DND-41 (cell line): ENCODE measurements at regions not wholly inside any gene's neighbourhood (a gene's known extent, or its start where the extent isn't known, plus 50 kb on each side); places are given as distances from the start of the nearest gene placed in this dataset.

ENCODE experiments used
- ATAC-seq: fragments of 200-7000 bp; cut with Tn5 transposase; 3 replicates; pipeline ENCODE4 v1.9.1; 2021; ENCODE audit warnings: low read depth; ENCODE audit not compliant: insufficient read depth
- DNase-seq: peaks from one replicate; pipeline ENCODE4 v3.0.0-alpha.2; 2020
- H2AFZ ChIP-seq: 2 replicates; pipeline ENCODE4 v1.6.0; 2012; ENCODE audit warnings: low read depth, low read length
- H3K27ac ChIP-seq: 2 replicates; pipeline ENCODE4 v1.5.1; 2012; ENCODE audit warnings: low read length, inconsistent platforms
- H3K27me3 ChIP-seq: fragments of 200-600 bp; sonication (generic); 2 replicates; pipeline ENCODE4 v1.6.0; 2012; ENCODE audit warnings: low read length, mild to moderate bottlenecking, inconsistent platforms; ENCODE audit not compliant: insufficient read depth, poor library complexity
- H3K36me3 ChIP-seq: 2 replicates; pipeline ENCODE4 v1.5.1; 2012; ENCODE audit warnings: low read length, inconsistent platforms; ENCODE audit not compliant: insufficient read depth
- H3K4me1 ChIP-seq: 2 replicates; pipeline ENCODE4 v1.5.1; 2012; ENCODE audit warnings: mild to moderate bottlenecking, low read length; ENCODE audit not compliant: insufficient read depth
- H3K4me2 ChIP-seq: 2 replicates; pipeline ENCODE4 v1.6.0; 2012; ENCODE audit warnings: mild to moderate bottlenecking, moderate library complexity, low read length, inconsistent platforms; ENCODE audit not compliant: insufficient read depth
- H3K4me3 ChIP-seq, 2 experiments: fragments of 200-600 bp in 1 of 2; shearing (Covaris generic) in 1 of 2; 2 replicates each; pipeline ENCODE4 v1.5.1; 2012 to 2016; ENCODE audit warnings: inconsistent platforms in 2 of 2, low read length in 2 of 2, mild to moderate bottlenecking in 2 of 2, low read depth in 1 of 2, moderate library complexity in 1 of 2
- H3K79me2 ChIP-seq: 2 replicates; pipeline ENCODE4 v1.6.0; 2012; ENCODE audit warnings: low read length, inconsistent platforms; ENCODE audit not compliant: insufficient read depth
- H3K9ac ChIP-seq: 2 replicates; pipeline ENCODE4 v1.6.0; 2012; ENCODE audit warnings: low read depth, mild to moderate bottlenecking, inconsistent platforms, low read length, moderate library complexity
- H3K9me3 ChIP-seq: 2 replicates; pipeline ENCODE4 v1.5.1; 2012; ENCODE audit warnings: low read length, moderate library complexity, mild to moderate bottlenecking, inconsistent platforms; ENCODE audit not compliant: insufficient read depth, severe bottlenecking
- H4K20me1 ChIP-seq: 2 replicates; pipeline ENCODE4 v1.6.0; 2012; ENCODE audit warnings: low read length; ENCODE audit not compliant: insufficient read depth
- EZH2 ChIP-seq: IDR thresholded peaks from 3 replicates; pipeline ENCODE4 v1.6.1; 2012; ENCODE audit warnings: borderline replicate concordance, low read depth, mild to moderate bottlenecking, moderate library complexity, low read length, inconsistent platforms; ENCODE audit not compliant: severe bottlenecking
- TF ChIP-seq, protein P1 (sequence below): IDR thresholded peaks from 2 replicates; pipeline ENCODE4 v1.5.1; 2012; ENCODE audit warnings: borderline replicate concordance, low read length, moderate library complexity, mild to moderate bottlenecking; ENCODE audit not compliant: poor library complexity, severe bottlenecking; ENCODE audit errors: extremely low read depth

DNA sequence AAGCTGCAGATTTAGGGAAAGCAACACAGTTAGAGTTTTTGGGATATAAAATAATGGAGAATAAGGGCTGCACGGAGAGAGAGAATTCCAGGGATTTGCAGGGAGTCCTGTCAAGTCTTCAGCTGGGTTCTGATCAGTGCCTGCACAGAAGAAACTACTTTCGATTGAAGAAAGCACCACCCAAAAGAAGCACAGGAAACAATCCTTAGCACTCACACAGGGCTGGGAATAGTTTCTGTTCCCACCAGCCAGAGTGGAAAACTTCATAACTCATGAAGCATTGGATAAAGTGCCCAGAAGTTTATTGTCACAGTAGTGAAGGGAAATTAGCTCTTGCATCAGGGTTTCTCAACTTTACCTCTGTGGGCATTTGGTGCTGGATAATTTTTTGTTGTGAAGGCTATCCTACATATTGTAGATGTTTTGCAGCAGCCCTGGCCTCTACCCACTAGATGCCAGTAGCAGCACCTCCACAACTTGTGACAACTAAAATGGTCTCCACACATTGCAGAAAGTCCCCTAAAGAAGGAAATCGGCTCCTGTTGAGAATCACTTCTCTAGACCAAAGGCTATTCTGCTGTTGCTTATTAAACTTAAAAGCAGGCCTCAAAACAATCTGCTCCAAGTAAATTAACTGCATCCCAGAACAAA, 71.0 kb upstream of the FAM120A start:
- Histone ChIP-seq H3K9me3 (no peaks in the 10 kb centered on the region), H3K79me2 (no peaks in the 10 kb centered on the region), H3K4me1 (no peaks in the 10 kb centered on the region), H2AFZ (no peak overlapping the region), H3K4me2 (no peak overlapping the region), H3K4me3 (no peak overlapping the region), H3K9ac (no peak overlapping the region), H3K36me3 (no peaks in the 10 kb centered on the region), H3K27ac (no peak overlapping the region), H3K27me3 (no peaks in the 10 kb centered on the region), H4K20me1 (no peaks in the 10 kb centered on the region)
- TF ChIP-seq, protein P1, sequence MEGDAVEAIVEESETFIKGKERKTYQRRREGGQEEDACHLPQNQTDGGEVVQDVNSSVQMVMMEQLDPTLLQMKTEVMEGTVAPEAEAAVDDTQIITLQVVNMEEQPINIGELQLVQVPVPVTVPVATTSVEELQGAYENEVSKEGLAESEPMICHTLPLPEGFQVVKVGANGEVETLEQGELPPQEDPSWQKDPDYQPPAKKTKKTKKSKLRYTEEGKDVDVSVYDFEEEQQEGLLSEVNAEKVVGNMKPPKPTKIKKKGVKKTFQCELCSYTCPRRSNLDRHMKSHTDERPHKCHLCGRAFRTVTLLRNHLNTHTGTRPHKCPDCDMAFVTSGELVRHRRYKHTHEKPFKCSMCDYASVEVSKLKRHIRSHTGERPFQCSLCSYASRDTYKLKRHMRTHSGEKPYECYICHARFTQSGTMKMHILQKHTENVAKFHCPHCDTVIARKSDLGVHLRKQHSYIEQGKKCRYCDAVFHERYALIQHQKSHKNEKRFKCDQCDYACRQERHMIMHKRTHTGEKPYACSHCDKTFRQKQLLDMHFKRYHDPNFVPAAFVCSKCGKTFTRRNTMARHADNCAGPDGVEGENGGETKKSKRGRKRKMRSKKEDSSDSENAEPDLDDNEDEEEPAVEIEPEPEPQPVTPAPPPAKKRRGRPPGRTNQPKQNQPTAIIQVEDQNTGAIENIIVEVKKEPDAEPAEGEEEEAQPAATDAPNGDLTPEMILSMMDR: peak; percentile 7
- no peak for TF ChIP-seq EZH2
- DNase-seq: no peak
- no peak for ATAC-seq

DNA sequence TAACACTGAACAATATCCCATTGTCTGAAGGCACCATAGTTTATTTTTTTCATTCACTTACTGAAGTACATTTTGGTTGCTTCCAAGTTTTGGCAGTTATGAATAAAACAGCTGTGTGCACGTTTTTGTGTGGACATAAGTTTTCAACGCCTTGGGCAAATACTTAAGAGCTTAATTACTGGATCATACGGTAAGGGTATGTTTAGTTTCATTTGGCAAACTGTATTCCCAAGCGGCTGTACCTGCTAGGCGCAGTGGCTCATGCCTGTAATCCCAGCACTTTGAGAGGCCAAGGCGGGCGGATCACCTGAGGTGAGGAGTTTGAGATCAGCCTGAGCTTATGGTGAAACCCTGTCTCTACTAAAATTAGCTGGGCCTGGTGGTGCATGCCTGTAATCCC, 63.7 kb upstream of the FAM120A start:
- H3K4me1 ChIP-seq: no peaks in the 10 kb centered on the region
- H3K4me3 ChIP-seq: no peak overlapping the region
- H3K9me3 ChIP-seq: no peaks in the 10 kb centered on the region
- H3K4me2 ChIP-seq: no peak overlapping the region
- ATAC-seq (no peak), DNase-seq (no peak)
- no peak overlapping the region for H2AFZ ChIP-seq
- H3K79me2 ChIP-seq: no peaks in the 10 kb centered on the region
- no peak overlapping the region for H3K27ac ChIP-seq
- H3K9ac ChIP-seq: no peak overlapping the region
- no peaks in the 10 kb centered on the region for H3K36me3 ChIP-seq
- H4K20me1 ChIP-seq: no peaks in the 10 kb centered on the region
- H3K27me3 ChIP-seq: no peaks in the 10 kb centered on the region
- TF ChIP-seq, protein P1: no peak
- TF ChIP-seq EZH2: no peak

- H4K20me1 ChIP-seq: no peaks in the 10 kb centered on the region
- no peaks in the 10 kb centered on the region for H3K79me2 ChIP-seq
- no peak for ATAC-seq
Observed at GRCh38 chr9:93390953-93391515, 60.5 kb upstream of the FAM120A start.

More at GRCh38 chr9:93390953-93391515, 60.5 kb upstream of the FAM120A start:
- H3K4me1 ChIP-seq: no peaks in the 10 kb centered on the region
- no peak overlapping the region for H2AFZ ChIP-seq
- H3K9ac ChIP-seq: no peak overlapping the region
- H3K36me3 ChIP-seq: no peaks in the 10 kb centered on the region
- H3K4me3 ChIP-seq: no peak overlapping the region
- no peaks in the 10 kb centered on the region for H3K27me3 ChIP-seq
- H3K27ac ChIP-seq: no peak overlapping the region
- H3K4me2 ChIP-seq: no peak overlapping the region
- DNase-seq: no peak
- no peaks in the 10 kb centered on the region for H3K9me3 ChIP-seq
- TF ChIP-seq, protein P1: no peak
- no peak for TF ChIP-seq EZH2
